ENCODE measurements at regions not wholly inside any gene's neighbourhood (a gene's known extent, or its start where the extent isn't known, plus 50 kb on each side); places are given as distances from the start of the nearest gene placed in this dataset.

GRCh38 chr9:129250786-129251185 lies 72.7 kb upstream of the IER5L start:
- no peak for DNase-seq

GRCh38 chr9:129247285-129248153 lies 69.5 kb upstream of the IER5L start:
- no peak for DNase-seq

GRCh38 chr9:129245276-129245675 lies 67.2 kb upstream of the IER5L start:
- DNase-seq: no peak

GRCh38 chr9:129242971-129243561 lies 65.0 kb upstream of the IER5L start:
- DNase-seq: no peak

GRCh38 chr9:129242191-129242941 lies 64.3 kb upstream of the IER5L start:
- no peak for DNase-seq

- DNase-seq: no peak
Measured at GRCh38 chr9:129241725-129242124, 63.7 kb upstream of the IER5L start.

- DNase-seq: no peak
Measured at GRCh38 chr9:129240581-129241211, 62.6 kb upstream of the IER5L start.

- DNase-seq: no peak
Measured at GRCh38 chr9:129239946-129240490, 62.0 kb upstream of the IER5L start.

- DNase-seq: no peak
Measured at GRCh38 chr9:129237803-129238202, 59.7 kb upstream of the IER5L start.

GRCh38 chr9:129237164-129237611 lies 59.1 kb upstream of the IER5L start:
- peak; percentile 15 to 89 for DNase-seq

GRCh38 chr9:129236441-129237145 lies 58.5 kb upstream of the IER5L start:
- DNase-seq: peak in 1 of 2 donors; percentile 81

- DNase-seq: no peak
Measured at GRCh38 chr9:129235931-129236331, 57.9 kb upstream of the IER5L start.

GRCh38 chr9:129235041-129235930 lies 57.2 kb upstream of the IER5L start:
- no peak for DNase-seq

- no peak for DNase-seq
Measured at GRCh38 chr9:129234491-129234890, 56.4 kb upstream of the IER5L start.

- no peak for DNase-seq
Measured at GRCh38 chr9:129232839-129233591, 55.0 kb upstream of the IER5L start.

- DNase-seq: no peak
Measured at GRCh38 chr9:129231759-129232158, 53.7 kb upstream of the IER5L start.

- DNase-seq: no peak
Measured at GRCh38 chr9:129231022-129231739, 53.1 kb upstream of the IER5L start.

GRCh38 chr9:129230302-129230701 lies 52.2 kb upstream of the IER5L start:
- DNase-seq: no peak
